EH (cell line): ENCODE measurements at regions not wholly inside any gene's neighbourhood (a gene's known extent, or its start where the extent isn't known, plus 50 kb on each side); places are given as distances from the start of the nearest gene placed in this dataset.
"Not testable (repeated sequence)": the region's sequence is repeated elsewhere in the genome, so short reads cannot be mapped to it uniquely, and the experiment has no call there.

ENCODE experiments used
- DNase-seq: peaks from one replicate; pipeline ENCODE4 v3.0.0-alpha.2; 2015; ENCODE audit warnings: low read depth

GRCh38 chr13:87207280-87208003, 463.7 kb upstream of the SLITRK5 start:
- no peak for DNase-seq

DNA sequence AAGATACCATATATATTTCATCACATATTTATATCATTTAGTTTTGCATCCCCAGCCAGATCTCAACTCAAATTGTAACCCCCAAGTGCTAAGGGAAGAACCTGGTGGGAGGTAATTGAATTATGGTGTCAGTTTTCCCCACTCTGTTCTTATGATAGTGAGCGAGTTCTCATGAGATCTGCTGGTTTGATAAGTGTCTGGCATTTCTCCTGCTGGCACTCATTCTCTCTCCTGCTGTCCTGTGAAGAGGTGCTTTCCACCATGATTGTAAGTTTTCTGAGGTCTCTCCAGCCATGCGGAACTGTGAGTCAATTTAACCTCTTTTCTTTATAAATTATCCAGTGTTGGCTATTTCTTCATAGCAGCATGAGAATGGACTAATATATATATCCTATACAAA, 462.5 kb upstream of the SLITRK5 start:
- no peak for DNase-seq

DNA sequence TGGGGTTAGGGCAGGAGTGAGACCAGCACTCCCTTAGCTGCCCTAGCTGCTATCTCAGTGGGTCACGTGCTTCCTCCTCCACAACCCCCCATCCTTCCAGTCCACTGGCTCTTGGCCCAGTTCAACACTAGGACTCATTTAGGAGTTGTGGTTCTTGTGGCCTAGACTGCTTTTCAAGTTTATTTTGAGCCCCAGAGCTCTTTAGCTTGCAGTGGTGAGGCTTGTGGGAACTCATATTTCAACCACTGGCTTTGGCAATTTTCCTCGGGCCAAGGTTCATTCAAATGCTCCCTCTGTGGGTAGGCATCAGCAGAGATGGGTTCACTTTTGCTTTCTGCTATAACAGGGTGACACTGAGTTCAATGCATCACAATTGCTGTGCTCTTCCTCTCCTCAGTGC, 436.2 kb upstream of the SLITRK5 start:
- DNase-seq = no peak

DNA sequence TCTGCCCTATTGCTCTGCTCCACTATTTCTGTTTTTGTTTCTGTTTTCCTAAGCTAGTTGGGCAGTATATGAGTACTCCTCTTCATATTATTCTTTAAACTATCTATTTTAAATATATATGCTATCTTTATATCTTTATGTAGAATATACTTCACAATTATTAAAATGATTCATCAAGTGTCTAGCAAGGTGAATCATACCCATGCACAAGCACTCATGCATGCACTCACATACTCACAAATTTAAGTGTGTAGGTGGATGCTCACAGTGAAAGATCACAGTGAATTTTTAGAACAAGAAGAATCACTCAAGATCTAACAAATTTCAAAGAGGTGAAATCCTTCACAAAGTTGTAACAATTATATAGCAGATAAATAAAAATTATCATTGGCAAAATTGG, 435.6 kb upstream of the SLITRK5 start:
- no peak for DNase-seq

DNA sequence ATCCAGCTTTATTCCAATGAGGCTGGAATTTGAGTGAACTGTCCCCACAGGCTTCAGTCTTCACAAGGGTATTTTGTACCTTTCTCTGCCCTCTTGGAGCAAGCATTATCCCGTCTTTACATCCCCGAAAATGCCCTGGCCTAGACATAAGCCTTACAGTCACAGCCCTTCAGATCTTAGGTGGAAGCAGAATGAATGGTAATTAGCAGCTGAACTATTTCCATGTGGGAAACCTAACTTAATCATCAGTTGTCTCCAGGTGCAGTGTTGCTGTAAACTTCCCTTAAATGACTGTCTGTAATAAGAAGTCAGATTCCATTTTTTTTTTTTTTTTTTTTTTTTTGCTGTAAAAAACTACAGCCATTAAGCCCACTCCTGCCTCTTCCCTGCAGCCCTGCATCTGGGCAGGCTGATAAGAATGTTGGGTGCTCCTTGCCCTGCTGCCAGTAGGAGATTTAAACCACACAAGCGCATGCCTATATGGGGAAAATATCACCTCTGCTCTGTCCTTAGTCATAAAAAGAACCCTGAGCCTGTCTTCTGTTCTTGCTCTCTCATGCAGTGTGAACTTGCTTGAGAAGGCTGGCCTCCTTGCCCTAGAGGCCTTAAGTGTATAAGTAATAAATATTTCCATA, 426.8 kb upstream of the SLITRK5 start:
- DNase-seq = no peak

DNA sequence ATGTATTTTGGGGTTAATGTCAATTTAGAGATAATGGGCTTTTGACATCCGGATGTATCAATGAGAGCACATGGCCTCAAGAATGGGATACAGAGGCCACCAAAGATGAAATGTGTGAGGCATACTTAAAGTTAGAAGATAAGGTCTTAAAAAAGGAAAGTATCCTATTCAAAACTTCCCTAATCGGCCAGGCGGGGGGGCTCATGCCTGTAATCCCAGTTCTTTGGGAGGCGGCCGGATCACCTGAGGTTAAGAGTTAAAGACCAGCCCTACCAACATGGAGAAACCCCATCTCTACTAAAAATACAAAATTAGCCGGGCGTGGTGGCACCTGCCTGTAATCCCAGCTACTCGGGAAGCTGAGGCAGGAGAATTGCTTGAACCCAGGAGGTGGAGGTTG, 421.3 kb upstream of the SLITRK5 start:
- DNase-seq = not testable (repeated sequence)

GRCh38 chr13:87255394-87255793, 415.8 kb upstream of the SLITRK5 start:
- DNase-seq = no peak

DNA sequence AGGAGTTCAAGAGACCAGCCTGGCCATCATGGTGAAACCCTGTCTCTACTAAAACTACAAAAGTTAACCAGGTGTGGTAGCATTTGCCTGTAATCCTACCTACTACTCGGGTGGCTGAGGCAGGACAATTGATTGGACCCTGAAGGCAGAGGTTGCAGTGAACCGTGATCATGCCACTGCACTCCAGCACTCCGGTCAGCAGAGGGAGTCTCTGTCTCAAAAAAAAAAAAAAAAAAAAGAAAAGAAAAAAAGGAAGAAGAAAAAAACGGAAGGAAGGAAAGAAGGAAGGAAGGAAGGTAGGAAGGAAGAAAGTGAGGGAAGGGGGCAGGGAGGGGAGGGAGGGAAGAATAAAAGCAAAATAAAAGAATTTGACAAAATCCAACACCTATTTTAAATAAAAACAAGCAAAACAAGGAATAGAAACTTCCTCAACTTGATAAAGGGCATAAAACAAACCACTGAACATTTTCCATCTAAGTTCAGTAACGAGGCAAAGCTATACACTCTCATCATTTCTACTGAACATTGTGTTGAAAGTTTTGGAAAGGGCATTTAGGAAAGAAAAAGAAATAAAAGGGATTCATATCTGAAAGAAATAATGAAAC, 411.6 kb upstream of the SLITRK5 start:
- no peak for DNase-seq

DNA sequence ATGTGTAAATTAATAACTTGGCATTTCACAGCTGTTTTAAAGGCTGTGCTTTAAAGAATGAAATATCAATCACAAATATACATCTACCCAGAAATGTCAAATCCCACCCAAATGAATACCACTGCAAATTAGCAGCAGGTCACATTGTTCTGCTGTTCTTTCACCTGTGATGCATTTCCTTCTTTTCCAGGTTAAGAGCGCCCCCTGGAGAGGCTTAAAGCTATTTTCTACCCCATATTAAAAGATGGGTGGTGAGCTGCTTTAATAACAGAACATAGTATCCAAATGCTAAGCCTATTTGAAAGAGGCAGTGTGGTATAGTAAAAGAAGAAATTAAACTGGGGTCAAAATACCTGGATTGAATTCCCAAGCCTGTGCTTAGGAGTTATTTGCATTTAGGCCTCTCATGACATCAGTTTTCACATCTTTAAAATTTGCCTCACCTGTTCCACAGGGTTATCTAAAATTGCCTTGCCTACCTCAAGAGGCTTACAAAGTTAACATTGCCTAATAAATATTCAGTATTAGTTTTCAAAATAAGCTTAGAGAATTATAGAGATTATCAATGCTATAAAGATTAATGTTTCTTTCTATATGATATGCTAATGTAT, 396.9 kb upstream of the SLITRK5 start:
- DNase-seq = no peak

- DNase-seq = no peak
These were observed 391.0 kb upstream of the SLITRK5 start for GRCh38 chr13:87280139-87280538.

GRCh38 chr13:87287721-87288120, 383.4 kb upstream of the SLITRK5 start:
- no peak for DNase-seq

- no peak for DNase-seq
These were observed 375.5 kb upstream of the SLITRK5 start for GRCh38 chr13:87295636-87296035.

- DNase-seq = no peak
These were observed 369.1 kb upstream of the SLITRK5 start for GRCh38 chr13:87302034-87302433.

GRCh38 chr13:87302931-87303330, 368.2 kb upstream of the SLITRK5 start:
- no peak for DNase-seq

- DNase-seq = no peak
These were observed 360.0 kb upstream of the SLITRK5 start for GRCh38 chr13:87311165-87311564.

DNA sequence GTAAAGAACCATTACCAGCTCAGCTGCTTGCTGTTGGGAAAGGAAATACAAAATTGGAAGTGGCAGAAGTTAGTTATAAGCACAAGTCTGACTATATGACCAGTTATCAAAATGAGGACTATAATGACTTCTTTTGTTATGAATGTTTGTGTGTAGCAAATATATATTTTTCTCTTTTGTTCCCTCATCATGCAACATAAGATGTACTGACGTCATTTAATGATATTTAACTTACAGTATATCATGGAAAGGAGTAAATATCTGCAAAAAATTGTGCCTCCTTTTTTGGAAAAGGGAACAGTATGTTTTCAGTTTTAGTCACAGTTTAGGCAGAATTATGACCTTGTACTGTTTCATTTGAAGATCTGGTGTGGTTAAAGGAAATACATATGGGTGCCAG, 356.3 kb upstream of the SLITRK5 start:
- DNase-seq = no peak

DNA sequence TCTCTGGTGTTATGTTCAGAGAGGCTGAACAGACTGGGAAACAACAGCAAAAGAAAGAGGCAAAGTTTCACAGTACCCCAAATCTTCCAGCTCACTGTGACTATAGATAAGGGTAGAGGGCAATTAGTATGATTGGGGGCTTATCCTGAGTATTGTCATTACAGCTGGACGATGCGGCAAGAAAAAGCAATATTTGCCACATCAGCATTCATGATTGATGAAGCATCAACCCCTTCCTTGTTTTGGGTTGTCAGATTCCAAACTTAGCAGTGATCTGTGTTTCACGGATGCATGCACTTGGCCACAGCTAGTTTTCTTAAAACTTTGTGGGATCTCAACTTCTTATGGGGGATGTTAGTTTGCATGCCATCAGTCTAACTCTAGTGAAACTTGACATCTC, 348.8 kb upstream of the SLITRK5 start:
- no peak for DNase-seq

DNA sequence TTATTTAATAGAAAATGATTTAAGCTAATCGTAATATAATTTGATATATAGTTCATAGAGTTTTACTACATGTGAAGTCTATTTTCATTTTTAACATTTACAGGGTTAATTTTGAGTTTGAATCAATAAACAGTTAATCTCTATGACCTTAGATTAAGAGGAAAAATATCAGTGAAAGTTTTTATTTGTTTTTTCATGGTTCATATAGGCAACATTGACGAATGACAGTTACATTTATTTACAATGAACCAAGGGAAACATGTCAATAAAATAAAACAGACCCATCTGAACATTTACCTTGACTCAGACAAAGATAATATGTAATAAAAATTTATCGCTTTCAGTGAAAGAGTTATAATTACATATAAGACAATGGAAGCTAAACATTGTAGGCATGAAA, 346.6 kb upstream of the SLITRK5 start:
- no peak for DNase-seq

GRCh38 chr13:87331178-87331577, 340.0 kb upstream of the SLITRK5 start:
- DNase-seq = no peak

DNA sequence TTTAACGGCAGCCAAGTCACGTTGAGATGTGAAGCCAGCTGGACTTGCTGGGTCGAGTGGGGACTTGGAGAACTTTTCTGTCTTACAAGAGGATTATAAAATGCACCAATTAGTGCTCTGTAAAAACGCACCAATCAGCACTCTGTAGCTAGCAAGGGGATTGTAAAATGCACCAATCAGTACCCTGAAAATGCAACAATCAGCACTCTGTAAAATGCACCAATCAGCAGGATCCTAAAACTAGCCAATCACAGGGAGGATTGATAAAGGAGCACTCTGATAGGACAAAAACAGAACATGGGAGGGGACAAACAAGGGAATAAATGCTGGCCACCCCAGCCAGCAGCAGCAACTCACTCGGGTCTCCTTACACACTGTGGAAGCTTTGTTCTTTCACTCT, 337.6 kb upstream of the SLITRK5 start:
- no peak for DNase-seq

- no peak for DNase-seq
These were observed 337.0 kb upstream of the SLITRK5 start for GRCh38 chr13:87334176-87334575.

- not testable (repeated sequence) for DNase-seq
These were observed 334.8 kb upstream of the SLITRK5 start for GRCh38 chr13:87336346-87336889.

DNA sequence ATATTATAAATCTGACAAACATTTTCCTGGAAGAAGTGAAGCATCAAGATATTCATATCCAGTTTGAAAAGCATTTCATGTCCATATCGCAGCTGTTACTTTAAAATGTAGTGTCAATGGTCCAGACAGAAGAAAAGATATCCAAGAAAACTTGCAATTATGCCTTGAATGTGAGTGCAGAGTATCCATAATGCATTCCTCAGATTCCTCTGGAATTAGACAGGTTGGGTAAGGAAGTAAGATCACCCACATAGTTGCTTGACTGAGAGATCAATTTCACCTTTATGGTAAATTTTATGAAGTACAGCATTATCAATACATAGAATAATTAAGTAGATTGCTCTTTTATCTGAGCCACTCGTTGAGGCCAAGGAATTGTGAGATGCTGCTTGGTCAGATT, 327.0 kb upstream of the SLITRK5 start:
- DNase-seq = no peak
